Pancreas (tissue), 10 donors: ENCODE measurements at regions not wholly inside any gene's neighbourhood (a gene's known extent, or its start where the extent isn't known, plus 50 kb on each side); places are given as distances from the start of the nearest gene placed in this dataset.
"Not testable (repeated sequence)": the region's sequence is repeated elsewhere in the genome, so short reads cannot be mapped to it uniquely, and the experiment has no call there.

Experiments
- ATAC-seq, 4 donors: fragments of 200-7000 bp; cut with Tn5 transposase; one replicate each; pipeline versions ENCODE4 v1.8.0 to v1.9.1; 2020; ENCODE audit warnings: mild to moderate bottlenecking in 4 of 4, moderate library complexity in 4 of 4
- DNase-seq, 6 donors: peaks; one replicate each; pipeline ENCODE4 v3.0.0-alpha.2; 2020
- FAIRE-seq: peaks from 2 replicates; lab custom pipeline; 2012; peaks lifted over from hg19 to GRCh38; lab: Jason Lieb, UNC
- H3K27ac ChIP-seq, 4 donors: fragments of 200-600 bp; sonication (generic); 1 replicate in 3 of 4; 2 replicates in 1 of 4; pipeline versions ENCODE4 v1.5.0 to v1.8.0; 2020
- H3K27me3 ChIP-seq, 4 donors: fragments of 200-600 bp; one replicate each; pipeline ENCODE4 v1.8.0; 2021
- H3K36me3 ChIP-seq, 3 donors: fragments of 200-600 bp; sonication (generic) in 1 of 3; one replicate each; pipeline versions ENCODE4 v1.5.0 to v1.8.0; 2020 to 2021
- H3K4me1 ChIP-seq, 3 donors: fragments of 200-600 bp; one replicate each; pipeline ENCODE4 v1.8.0; 2021
- H3K4me3 ChIP-seq, 4 donors: fragments of 200-600 bp; sonication (generic) in 2 of 4; one replicate each; pipeline versions ENCODE4 v1.5.0 to v1.8.0; 2020 to 2021
- H3K9me3 ChIP-seq, 4 donors: fragments of 200-600 bp; one replicate each; pipeline ENCODE4 v1.8.0; 2021
- CTCF ChIP-seq, 4 donors: fragments of 200-600 bp; sonication (generic) in 3 of 4; IDR thresholded peaks; one replicate each; pipeline versions ENCODE4 v1.5.0 to v1.8.0; 2021; ENCODE audit warnings: antibody characterized with exemption in 4 of 4
- WGBS, 2 donors: extraction: QIAGEN DNeasy Blood & Tissue Kit; methylation state at CpG; one replicate each; pipeline ENCODE4 v1.1.7; 2013; 5-methylcytosine and 5-hydroxymethylcytosine counted together
- intact Hi-C, 3 donors: fragments of 100-400 bp; cut with DNase I; formaldehyde crosslinking; loops; one replicate each; pipeline versions ENCODE4 v1.11.1 to v1.14.2; 2022
- donor health status: healthy with polysubstance abuse.
- donor health status: DM: no; HTN: no; CAD: no; lungs with moderate emphysema.
- donor health status: DM: no; HTN: no; CAD: no.
- donor health status: control.
- donor health status: control.
- donor health status: Bipolar disorder and iron deficiency.
- donor health status: DM: yes; HTN: yes; CAD: no.
- donor health status: DM: no; HTN: no; CAD: no.
- donor health status: DM: no; HTN: no; CAD: no.
- donor health status: DM: yes; HTN: yes; CAD: no.

- H3K27ac ChIP-seq, result no peak overlapping the region
- no peak for FAIRE-seq
- no peaks in the 10 kb centered on the region for H3K9me3 ChIP-seq
- no peaks in the 10 kb centered on the region for H3K27me3 ChIP-seq
- H3K4me1 ChIP-seq, result no peaks in the 10 kb centered on the region
- no peaks in the 10 kb centered on the region for H3K36me3 ChIP-seq
- intact Hi-C loops, result loop anchor here in 1 of 3 donors (10.0 kb wide), 1 partner anchor 899 kb away; no protein-coding TSS in a partner anchor
- TF ChIP-seq CTCF (IDR thresholded peaks at IDR 0.05), result no peak
- ATAC-seq, result no peak
- H3K4me3 ChIP-seq, result no peak overlapping the region
- DNase-seq, result no peak
- 85 to 88% methylated on average over 7 of the region's 7 CpGs for WGBS, 2 donors
These were observed 59.9 kb upstream of the LRPPRC start for GRCh38 chr2:44055664-44056063.

DNA sequence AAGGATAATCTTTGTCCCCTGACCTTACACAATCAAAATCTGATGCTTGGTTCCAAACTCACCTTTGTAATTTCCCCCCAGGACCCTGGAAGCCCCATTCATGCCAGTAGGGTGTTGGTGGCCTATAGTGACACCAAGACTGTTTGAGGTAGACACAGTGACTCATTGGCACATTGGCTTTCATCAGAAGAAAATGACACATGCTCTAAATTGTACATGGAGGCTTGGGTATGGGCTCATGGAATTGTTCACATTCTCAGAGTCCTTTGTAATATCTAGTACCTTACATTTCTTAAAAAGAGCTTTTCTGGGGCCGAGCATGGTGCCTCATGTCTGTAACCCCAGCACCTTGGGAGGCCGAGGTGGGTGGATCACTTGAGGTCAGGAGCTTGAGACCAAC lies 61.2 kb upstream of the LRPPRC start:
- Histone ChIP-seq H3K27me3 (no peaks in the 10 kb centered on the region), H3K36me3 (no peaks in the 10 kb centered on the region), H3K9me3 (no peaks in the 10 kb centered on the region), H3K4me3 (no peak overlapping the region), H3K4me1 (no peaks in the 10 kb centered on the region), H3K27ac (no peak overlapping the region)
- DNase-seq (no peak), FAIRE-seq (no peak), ATAC-seq (no peak)
- intact Hi-C loops, result loop anchor here in 1 of 3 donors (10.0 kb wide), 1 partner anchor 898 kb away; no protein-coding TSS in a partner anchor
- 76 to 96% methylated on average over 2 of the region's 2 CpGs for WGBS, 2 donors
- no peak for TF ChIP-seq CTCF (IDR thresholded peaks at IDR 0.05)

GRCh38 chr2:44060286-44060685 lies 64.5 kb upstream of the LRPPRC start:
- H3K4me1 ChIP-seq, H3K27ac ChIP-seq, H3K27me3 ChIP-seq, H3K9me3 ChIP-seq, H3K4me3 ChIP-seq, intact Hi-C loops, H3K36me3 ChIP-seq, DNase-seq, FAIRE-seq, ATAC-seq: not testable (repeated sequence)
- 81 to 83% methylated on average over 1 of the region's 1 CpG for WGBS, 2 donors

- Histone ChIP-seq H3K4me3 (no peak overlapping the region), H3K9me3 (no peaks in the 10 kb centered on the region), H3K27ac (no peak overlapping the region), H3K4me1 (peaks cover 0 to 11% (median 6%) of the 10 kb centered on the region in 3 donors), H3K36me3 (no peaks in the 10 kb centered on the region), H3K27me3 (no peaks in the 10 kb centered on the region)
- DNase-seq (no peak), FAIRE-seq (no peak), ATAC-seq (no peak)
- TF ChIP-seq CTCF (IDR thresholded peaks at IDR 0.05), result no peak
- WGBS, 2 donors, result 98 to 100% methylated on average over 1 of the region's 1 CpG
- intact Hi-C loops, result no loop called here
These were observed 65.2 kb upstream of the LRPPRC start for GRCh38 chr2:44060990-44061389.

DNA sequence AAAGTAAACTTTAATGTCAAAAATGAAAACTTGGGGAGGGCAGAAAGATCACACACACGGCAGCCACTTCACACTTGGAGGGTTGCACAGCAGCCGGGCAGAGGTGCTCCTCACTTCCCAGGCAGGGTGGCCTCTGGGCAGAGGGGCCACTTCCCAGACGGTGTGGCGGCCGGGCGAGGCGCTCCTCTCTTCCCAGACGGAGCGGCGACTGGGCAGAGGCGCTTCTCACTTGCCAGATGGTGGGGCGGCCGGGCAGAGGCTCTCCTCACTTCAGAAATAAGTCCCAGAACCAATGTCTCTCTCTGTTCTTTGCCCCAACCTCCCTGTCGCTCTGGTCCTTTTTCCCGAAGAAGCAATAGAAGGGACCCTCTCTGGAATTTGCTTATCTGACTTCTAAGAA lies 65.7 kb upstream of the LRPPRC start:
- WGBS, 2 donors, result 92 to 94% methylated on average over 15 of the region's 15 CpGs
- no peak for FAIRE-seq

More for the DNA sequence above, 65.7 kb upstream of the LRPPRC start:
- H3K36me3 ChIP-seq, result no peaks in the 10 kb centered on the region
- no peaks in the 10 kb centered on the region for H3K27me3 ChIP-seq
- peaks cover 0 to 12% (median 6%) of the 10 kb centered on the region in 3 donors for H3K4me1 ChIP-seq
- DNase-seq, result no peak
- no peak for ATAC-seq
- no peaks in the 10 kb centered on the region for H3K9me3 ChIP-seq
- no peak overlapping the region for H3K27ac ChIP-seq
- intact Hi-C loops, result no loop called here
- TF ChIP-seq CTCF (IDR thresholded peaks at IDR 0.05), result no peak
- H3K4me3 ChIP-seq, result no peak overlapping the region
